EL (cell line): ENCODE measurements at regions not wholly inside any gene's neighbourhood (a gene's known extent, or its start where the extent isn't known, plus 50 kb on each side); places are given as distances from the start of the nearest gene placed in this dataset.
"Not testable (repeated sequence)": the region's sequence is repeated elsewhere in the genome, so short reads cannot be mapped to it uniquely, and the experiment has no call there.

ENCODE experiments used
- DNase-seq: peaks from one replicate; pipeline ENCODE4 v3.0.0-alpha.2; 2016

- DNase-seq = not testable (repeated sequence)
Measured at GRCh38 chr13:90664200-90664599, 683.3 kb upstream of the MIR17HG start.

- DNase-seq = no peak
Measured at GRCh38 chr13:90673746-90674145, 673.7 kb upstream of the MIR17HG start.

GRCh38 chr13:90675129-90675528 lies 672.4 kb upstream of the MIR17HG start:
- DNase-seq = no peak

GRCh38 chr13:90680826-90681225 lies 666.7 kb upstream of the MIR17HG start:
- DNase-seq = no peak

GRCh38 chr13:90683711-90684131 lies 663.8 kb upstream of the MIR17HG start:
- DNase-seq = no peak

- peak; percentile 82 for DNase-seq
Measured at GRCh38 chr13:90686442-90686841, 661.0 kb upstream of the MIR17HG start.

- no peak for DNase-seq
Measured at GRCh38 chr13:90689111-90689510, 658.4 kb upstream of the MIR17HG start.

GRCh38 chr13:90690458-90691080 lies 656.9 kb upstream of the MIR17HG start:
- DNase-seq = no peak

GRCh38 chr13:90696254-90696653 lies 651.2 kb upstream of the MIR17HG start:
- peak; percentile 27 for DNase-seq

GRCh38 chr13:90696656-90697055 lies 650.8 kb upstream of the MIR17HG start:
- DNase-seq = no peak

- DNase-seq = no peak
Measured at GRCh38 chr13:90700340-90700739, 647.1 kb upstream of the MIR17HG start.

GRCh38 chr13:90701264-90701663 lies 646.2 kb upstream of the MIR17HG start:
- DNase-seq = no peak

- DNase-seq = no peak
Measured at GRCh38 chr13:90702050-90702449, 645.4 kb upstream of the MIR17HG start.

GRCh38 chr13:90706631-90707030 lies 640.9 kb upstream of the MIR17HG start:
- DNase-seq = no peak

- no peak for DNase-seq
Measured at GRCh38 chr13:90708128-90708527, 639.4 kb upstream of the MIR17HG start.

- no peak for DNase-seq
Measured at GRCh38 chr13:90709319-90709718, 638.2 kb upstream of the MIR17HG start.

GRCh38 chr13:90710164-90710759 lies 637.2 kb upstream of the MIR17HG start:
- DNase-seq = no peak

GRCh38 chr13:90713441-90714133 lies 633.9 kb upstream of the MIR17HG start:
- no peak for DNase-seq

GRCh38 chr13:90715485-90715884 lies 632.0 kb upstream of the MIR17HG start:
- no peak for DNase-seq

- DNase-seq = peak; percentile 77
Measured at GRCh38 chr13:90717451-90717936, 630.0 kb upstream of the MIR17HG start.

- DNase-seq = no peak
Measured at GRCh38 chr13:90719461-90719860, 628.0 kb upstream of the MIR17HG start.

GRCh38 chr13:90721937-90722336 lies 625.5 kb upstream of the MIR17HG start:
- no peak for DNase-seq

- DNase-seq = no peak
Measured at GRCh38 chr13:90723381-90723780, 624.1 kb upstream of the MIR17HG start.

GRCh38 chr13:90726375-90726774 lies 621.1 kb upstream of the MIR17HG start:
- no peak for DNase-seq
